Adrenal gland (tissue), 9 donors: ENCODE measurements at regions not wholly inside any gene's neighbourhood (a gene's known extent, or its start where the extent isn't known, plus 50 kb on each side); places are given as distances from the start of the nearest gene placed in this dataset.
"Not testable (repeated sequence)": the region's sequence is repeated elsewhere in the genome, so short reads cannot be mapped to it uniquely, and the experiment has no call there.

Experiments
- DNase-seq, 7 donors: peaks; one replicate each; pipeline ENCODE4 v3.0.0-alpha.2; 2019 to 2020
- H3K27ac ChIP-seq, 5 donors: fragments of 200-600 bp; sonication (generic) in 4 of 5; 1 replicate in 3 of 5; 2 replicates in 2 of 5; pipeline versions ENCODE4 v1.5.1 to v1.8.0; 2016 to 2020; ENCODE audit warnings: mild to moderate bottlenecking in 1 of 5
- H3K27me3 ChIP-seq: fragments of 200-600 bp; 2 replicates; pipeline ENCODE4 v1.8.0; 2021
- H3K36me3 ChIP-seq, 2 donors: fragments of 200-600 bp; replicated peaks in 1 of 2; 1 replicate in 1 of 2; 2 replicates in 1 of 2; pipeline versions ENCODE4 v1.5.1 to v1.8.0; 2018 to 2022
- H3K4me1 ChIP-seq, 2 donors: fragments of 200-600 bp; replicated peaks in 1 of 2; 1 replicate in 1 of 2; 2 replicates in 1 of 2; pipeline versions ENCODE4 v1.5.1 to v1.8.0; 2018 to 2021
- H3K4me3 ChIP-seq, 4 donors: fragments of 200-600 bp; sonication (generic) in 3 of 4; one replicate each; pipeline ENCODE4 v1.5.1; 2016 to 2018
- H3K9me3 ChIP-seq, 3 donors: fragments of 200-600 bp; sonication (generic) in 1 of 3; replicated peaks in 1 of 3; 1 replicate in 2 of 3; 2 replicates in 1 of 3; pipeline versions ENCODE4 v1.5.1 to v1.8.0; 2016 to 2021
- POLR2A ChIP-seq, 2 donors: fragments of 450-650 bp; IDR thresholded peaks; one replicate each; pipeline ENCODE4 v1.6.1; 2017; ENCODE audit warnings: antibody characterized with exemption in 2 of 2, mild to moderate bottlenecking in 2 of 2, moderate library complexity in 1 of 2
- WGBS, 4 donors: extraction: QIAGEN DNeasy Blood & Tissue Kit in 2 of 4; methylation state at CpG; one replicate each; pipeline versions ENCODE4 v1.1.5 to v1.1.7; 2013 to 2017; 5-methylcytosine and 5-hydroxymethylcytosine counted together
- intact Hi-C, 2 donors: fragments of 100-400 bp; cut with DNase I; formaldehyde crosslinking; loops; one replicate each; pipeline versions ENCODE4 v1.14.1 to v1.15.0; 2022 to 2023
- TF ChIP-seq, protein P1 (sequence below), 6 experiments: fragments of 450-650 bp in 4 of 6; fragments of 200-600 bp in 2 of 6; sonication (generic) in 1 of 6; IDR thresholded peaks; 1 replicate in 5 of 6; 2 replicates in 1 of 6; pipeline versions ENCODE4 v1.5.1 to v1.8.0; 2016 to 2021; ENCODE audit warnings: antibody characterized with exemption in 6 of 6, mild to moderate bottlenecking in 2 of 6, moderate library complexity in 1 of 6
- donor health status: healthy with polysubstance abuse.
- donor health status: Bipolar disorder and iron deficiency.
- donor health status: DM: yes; HTN: yes; CAD: no.
- donor health status: DM: no; HTN: no; CAD: no.
- donor health status: DM: no; HTN: no; CAD: no.

DNA sequence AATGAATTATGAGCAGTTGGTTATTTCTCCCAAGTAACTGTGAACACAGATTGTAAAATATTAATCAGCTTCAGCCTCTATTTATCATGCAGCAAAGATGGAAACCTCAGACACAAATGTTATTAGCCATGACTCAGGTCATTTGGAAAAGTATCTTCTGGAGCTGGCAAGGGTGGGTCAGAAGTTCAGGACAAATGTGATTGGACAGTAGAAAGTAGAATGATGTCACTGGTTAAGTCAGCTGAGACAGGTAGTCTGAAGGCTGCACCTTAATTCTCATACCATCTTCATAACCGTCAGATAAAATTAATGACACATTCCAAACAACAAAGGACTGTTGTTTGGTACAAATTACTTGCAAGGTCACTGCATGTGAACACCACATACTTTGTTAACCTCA, 140.2 kb downstream of the EMB start:
- intact Hi-C loops, result no loop called here
- no peak overlapping the region for H3K27ac ChIP-seq
- H3K4me1 ChIP-seq, result no peaks in the 10 kb centered on the region
- peaks cover 0 to 7% (median 0%) of the 10 kb centered on the region in 3 donors for H3K9me3 ChIP-seq
- WGBS, 4 donors, result 53 to 71% (median 68%) methylated on average over 1 of the region's 1 CpG
- no peaks in the 10 kb centered on the region for H3K36me3 ChIP-seq
- TF ChIP-seq, protein P1, sequence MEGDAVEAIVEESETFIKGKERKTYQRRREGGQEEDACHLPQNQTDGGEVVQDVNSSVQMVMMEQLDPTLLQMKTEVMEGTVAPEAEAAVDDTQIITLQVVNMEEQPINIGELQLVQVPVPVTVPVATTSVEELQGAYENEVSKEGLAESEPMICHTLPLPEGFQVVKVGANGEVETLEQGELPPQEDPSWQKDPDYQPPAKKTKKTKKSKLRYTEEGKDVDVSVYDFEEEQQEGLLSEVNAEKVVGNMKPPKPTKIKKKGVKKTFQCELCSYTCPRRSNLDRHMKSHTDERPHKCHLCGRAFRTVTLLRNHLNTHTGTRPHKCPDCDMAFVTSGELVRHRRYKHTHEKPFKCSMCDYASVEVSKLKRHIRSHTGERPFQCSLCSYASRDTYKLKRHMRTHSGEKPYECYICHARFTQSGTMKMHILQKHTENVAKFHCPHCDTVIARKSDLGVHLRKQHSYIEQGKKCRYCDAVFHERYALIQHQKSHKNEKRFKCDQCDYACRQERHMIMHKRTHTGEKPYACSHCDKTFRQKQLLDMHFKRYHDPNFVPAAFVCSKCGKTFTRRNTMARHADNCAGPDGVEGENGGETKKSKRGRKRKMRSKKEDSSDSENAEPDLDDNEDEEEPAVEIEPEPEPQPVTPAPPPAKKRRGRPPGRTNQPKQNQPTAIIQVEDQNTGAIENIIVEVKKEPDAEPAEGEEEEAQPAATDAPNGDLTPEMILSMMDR (IDR thresholded peaks at IDR 0.05), result no peak
- no peak for TF ChIP-seq POLR2A (IDR thresholded peaks at IDR 0.05)
- DNase-seq, result no peak
- no peak overlapping the region for H3K4me3 ChIP-seq
- H3K27me3 ChIP-seq, result no peaks in the 10 kb centered on the region

DNA sequence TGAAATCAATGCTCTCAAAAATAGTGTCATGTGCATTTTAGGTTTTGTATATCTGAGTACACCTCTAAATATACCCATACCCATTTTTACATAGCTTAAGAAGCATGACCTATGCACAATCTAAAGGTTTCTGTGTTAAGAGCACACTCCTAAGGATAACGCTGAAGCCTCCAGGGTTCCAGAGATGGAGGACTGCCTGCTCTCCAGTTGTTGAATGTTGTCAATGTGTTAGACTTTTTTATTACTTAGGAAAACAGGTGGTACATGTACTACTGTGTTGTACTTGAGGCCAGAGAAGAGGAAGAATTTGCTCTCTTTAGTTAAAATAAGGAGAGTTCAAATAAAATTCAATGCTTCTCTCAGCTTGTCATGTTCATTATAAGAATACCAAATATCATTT, 141.2 kb downstream of the EMB start:
- Histone ChIP-seq H3K4me1 (no peaks in the 10 kb centered on the region), H3K4me3 (no peak overlapping the region), H3K36me3 (no peaks in the 10 kb centered on the region), H3K27ac (no peak overlapping the region), H3K27me3 (no peaks in the 10 kb centered on the region), H3K9me3 (no peaks in the 10 kb centered on the region)
- no peak for DNase-seq
- intact Hi-C loops, result no loop called here
- WGBS, 4 donors, result 62 to 87% (median 75%) methylated on average over 1 of the region's 1 CpG
- TF ChIP-seq, protein P1 (IDR thresholded peaks at IDR 0.05), result no peak
- no peak for TF ChIP-seq POLR2A (IDR thresholded peaks at IDR 0.05)

DNA sequence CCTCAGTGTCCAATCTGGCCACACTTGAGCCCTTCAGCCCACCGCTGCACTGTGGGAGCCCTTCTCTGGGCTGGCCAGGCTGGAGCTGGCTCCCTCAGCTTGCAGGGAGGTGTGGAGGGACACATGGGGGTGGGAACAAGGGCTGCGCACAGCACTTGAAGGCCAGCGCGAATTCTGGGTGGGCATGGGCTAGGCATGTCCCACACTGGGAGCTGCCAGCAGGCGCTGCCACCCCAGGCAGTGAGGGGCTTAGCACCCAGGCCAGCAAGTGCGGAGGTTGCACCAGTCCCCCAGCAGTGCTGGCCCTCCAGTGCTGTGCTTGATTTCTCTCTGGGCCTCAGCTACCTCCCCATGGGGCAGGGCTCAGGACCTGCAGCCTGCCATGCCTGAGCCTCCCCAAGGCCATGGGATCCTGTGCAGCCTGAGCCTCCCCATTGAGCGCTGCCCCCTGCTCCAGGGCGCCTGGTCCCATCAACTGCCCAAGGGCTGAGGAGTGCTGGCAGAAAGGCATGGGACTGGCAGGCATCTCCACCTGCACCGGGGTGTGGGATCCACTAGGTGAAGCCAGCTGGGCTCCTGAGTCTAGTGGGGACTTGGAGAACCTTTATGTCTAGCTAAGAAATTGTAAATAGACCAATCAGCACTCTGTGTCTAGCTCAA, 148.2 kb downstream of the EMB start:
- intact Hi-C loops, result no loop called here

DNA sequence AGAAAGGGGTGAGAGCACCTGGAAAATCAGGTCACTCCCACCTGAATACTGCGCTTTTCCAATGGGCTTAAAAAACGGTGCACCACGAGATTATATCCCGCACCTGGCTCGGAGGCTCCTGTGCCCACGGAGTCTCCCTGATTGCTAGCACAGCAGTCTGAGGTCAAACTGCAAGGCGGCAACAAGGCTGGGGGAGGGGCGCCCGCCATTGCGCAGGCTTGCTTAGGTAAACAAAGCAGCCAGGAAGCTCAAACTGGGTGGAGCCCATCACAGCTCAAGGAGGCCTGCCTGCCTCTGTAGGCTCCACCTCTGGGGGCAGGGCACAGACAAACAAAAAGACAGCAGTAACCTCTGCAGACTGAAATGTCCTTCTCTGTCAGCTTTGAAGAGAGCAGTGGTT, 160.6 kb downstream of the EMB start:
- H3K4me3 ChIP-seq, H3K27ac ChIP-seq, H3K9me3 ChIP-seq, H3K27me3 ChIP-seq, H3K36me3 ChIP-seq, DNase-seq, H3K4me1 ChIP-seq, intact Hi-C loops: not testable (repeated sequence)
- 71 to 94% (median 85%) methylated on average over 7 to 10 of the region's 10 CpGs for WGBS, 4 donors

More for the DNA sequence above, 148.2 kb downstream of the EMB start:
- no peak overlapping the region for H3K27ac ChIP-seq
- H3K9me3 ChIP-seq, result no peaks in the 10 kb centered on the region
- no peak for DNase-seq
- no peaks in the 10 kb centered on the region for H3K36me3 ChIP-seq
- TF ChIP-seq POLR2A (IDR thresholded peaks at IDR 0.05), result no peak
- TF ChIP-seq, protein P1 (IDR thresholded peaks at IDR 0.05), result no peak
- no peak overlapping the region for H3K4me3 ChIP-seq
- WGBS, 4 donors, result 57 to 100% (median 84%) methylated on average over 1 to 9 of the region's 9 CpGs
- no peaks in the 10 kb centered on the region for H3K27me3 ChIP-seq
- H3K4me1 ChIP-seq, result no peaks in the 10 kb centered on the region
